Pancreas (tissue), 10 donors: ENCODE measurements at regions not wholly inside any gene's neighbourhood (a gene's known extent, or its start where the extent isn't known, plus 50 kb on each side); places are given as distances from the start of the nearest gene placed in this dataset.

Source experiments
- ATAC-seq, 4 donors: fragments of 200-7000 bp; cut with Tn5 transposase; one replicate each; pipeline versions ENCODE4 v1.8.0 to v1.9.1; 2020; ENCODE audit warnings: mild to moderate bottlenecking in 4 of 4, moderate library complexity in 4 of 4
- DNase-seq, 6 donors: peaks; one replicate each; pipeline ENCODE4 v3.0.0-alpha.2; 2020
- FAIRE-seq: peaks from 2 replicates; lab custom pipeline; 2012; peaks lifted over from hg19 to GRCh38; lab: Jason Lieb, UNC
- H3K27ac ChIP-seq, 4 donors: fragments of 200-600 bp; sonication (generic); 1 replicate in 3 of 4; 2 replicates in 1 of 4; pipeline versions ENCODE4 v1.5.0 to v1.8.0; 2020
- H3K27me3 ChIP-seq, 4 donors: fragments of 200-600 bp; one replicate each; pipeline ENCODE4 v1.8.0; 2021
- H3K36me3 ChIP-seq, 3 donors: fragments of 200-600 bp; sonication (generic) in 1 of 3; one replicate each; pipeline versions ENCODE4 v1.5.0 to v1.8.0; 2020 to 2021
- H3K4me1 ChIP-seq, 3 donors: fragments of 200-600 bp; one replicate each; pipeline ENCODE4 v1.8.0; 2021
- H3K4me3 ChIP-seq, 4 donors: fragments of 200-600 bp; sonication (generic) in 2 of 4; one replicate each; pipeline versions ENCODE4 v1.5.0 to v1.8.0; 2020 to 2021
- H3K9me3 ChIP-seq, 4 donors: fragments of 200-600 bp; one replicate each; pipeline ENCODE4 v1.8.0; 2021
- CTCF ChIP-seq, 4 donors: fragments of 200-600 bp; sonication (generic) in 3 of 4; IDR thresholded peaks; one replicate each; pipeline versions ENCODE4 v1.5.0 to v1.8.0; 2021; ENCODE audit warnings: antibody characterized with exemption in 4 of 4
- WGBS, 2 donors: extraction: QIAGEN DNeasy Blood & Tissue Kit; methylation state at CpG; one replicate each; pipeline ENCODE4 v1.1.7; 2013; 5-methylcytosine and 5-hydroxymethylcytosine counted together
- intact Hi-C, 3 donors: fragments of 100-400 bp; cut with DNase I; formaldehyde crosslinking; loops; one replicate each; pipeline versions ENCODE4 v1.11.1 to v1.14.2; 2022
- donor health status: healthy with polysubstance abuse.
- donor health status: DM: no; HTN: no; CAD: no; lungs with moderate emphysema.
- donor health status: DM: no; HTN: no; CAD: no.
- donor health status: control.
- donor health status: control.
- donor health status: Bipolar disorder and iron deficiency.
- donor health status: DM: yes; HTN: yes; CAD: no.
- donor health status: DM: no; HTN: no; CAD: no.
- donor health status: DM: no; HTN: no; CAD: no.
- donor health status: DM: yes; HTN: yes; CAD: no.

DNA sequence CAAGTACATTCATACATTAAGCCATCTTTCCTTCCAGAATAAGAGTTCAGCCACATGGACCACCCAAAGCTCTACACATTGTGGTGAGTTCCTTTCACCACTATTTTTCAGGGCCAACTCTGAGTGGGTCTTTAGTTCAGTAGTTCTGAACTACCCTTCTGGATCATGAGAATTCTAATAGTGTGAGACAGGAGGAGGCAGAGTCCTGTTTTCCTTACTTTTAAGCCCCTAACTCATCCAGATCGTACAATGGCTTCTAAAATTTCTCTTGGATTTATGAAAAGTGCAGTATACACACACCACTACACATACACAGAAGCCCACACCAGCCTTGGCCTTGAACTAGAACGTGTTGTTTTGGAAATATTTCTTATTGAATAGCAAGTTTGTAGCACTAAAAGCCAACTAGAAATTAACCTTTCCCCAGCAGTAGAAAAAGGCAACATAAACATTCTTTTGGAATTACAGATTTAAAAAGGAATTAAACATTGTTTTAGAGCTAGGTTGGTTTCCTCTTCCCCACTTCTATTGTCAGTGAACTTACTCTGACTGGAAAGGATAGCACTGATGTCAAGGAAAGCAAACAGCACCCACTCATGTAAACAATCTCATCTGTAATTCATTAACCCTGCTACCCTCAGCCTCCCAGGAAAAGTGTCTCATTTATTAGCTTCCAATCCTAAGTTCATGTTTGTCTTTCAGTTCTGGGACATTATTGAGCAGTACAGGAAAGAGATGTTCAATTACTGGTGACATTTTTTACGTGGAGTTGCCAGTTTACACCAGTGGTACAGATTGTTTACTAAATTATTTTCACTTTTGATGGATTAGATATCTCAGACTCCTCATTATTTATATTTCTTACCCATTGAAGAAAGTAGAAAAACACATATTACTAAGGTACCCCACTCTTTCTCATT, 95.7 kb upstream of the AGTR1 start:
- Histone ChIP-seq H3K4me3 (no peak overlapping the region), H3K36me3 (no peaks in the 10 kb centered on the region), H3K27me3 (no peaks in the 10 kb centered on the region), H3K4me1 (peaks cover 3 to 41% (median 33%) of the 10 kb centered on the region in 3 donors), H3K27ac (peak overlapping the region in 3 of 4 donors; percentile 4 to 75 (median 74)), H3K9me3 (no peaks in the 10 kb centered on the region)
- ATAC-seq (peak; percentile 65 to 89 (median 82)), FAIRE-seq (peak; percentile 70), DNase-seq (no peak)
- 26 to 38% methylated on average over 3 of the region's 3 CpGs for WGBS, 2 donors
- no peak for TF ChIP-seq CTCF (IDR thresholded peaks at IDR 0.05)
- intact Hi-C loops: no loop called here

GRCh38 chr3:148604270-148605085, 93.2 kb upstream of the AGTR1 start:
- TF ChIP-seq CTCF (IDR thresholded peaks at IDR 0.05): no peak
- no peak overlapping the region for H3K4me3 ChIP-seq
- DNase-seq: no peak
- H3K27ac ChIP-seq: no peak overlapping the region
- H3K4me1 ChIP-seq: peaks cover 3 to 41% (median 33%) of the 10 kb centered on the region in 3 donors
- no peaks in the 10 kb centered on the region for H3K9me3 ChIP-seq
- 76 to 79% methylated on average over 9 of the region's 9 CpGs for WGBS, 2 donors
- intact Hi-C loops: no loop called here
- no peak for FAIRE-seq
- H3K36me3 ChIP-seq: no peaks in the 10 kb centered on the region
- H3K27me3 ChIP-seq: no peaks in the 10 kb centered on the region
- no peak for ATAC-seq

DNA sequence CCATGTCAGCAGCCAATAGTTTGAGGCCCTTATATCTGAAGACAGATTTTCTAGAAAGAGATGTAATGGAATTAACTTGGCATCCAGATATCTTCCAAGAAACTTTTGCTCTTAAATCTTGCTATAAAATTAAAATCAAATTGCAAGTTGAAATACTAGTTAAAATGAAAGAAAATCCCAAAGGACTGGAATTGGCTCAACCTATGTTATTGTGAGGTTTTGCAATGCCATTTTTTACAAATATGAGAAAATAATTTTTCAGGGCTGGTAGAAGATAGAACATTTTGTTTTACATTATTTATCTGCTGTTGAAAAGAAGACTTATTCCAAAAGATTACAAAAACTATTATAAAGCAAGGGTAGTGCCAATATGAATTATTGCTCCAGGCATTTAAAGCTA, 92.2 kb upstream of the AGTR1 start:
- no peaks in the 10 kb centered on the region for H3K9me3 ChIP-seq
- TF ChIP-seq CTCF (IDR thresholded peaks at IDR 0.05): no peak
- no peak overlapping the region for H3K4me3 ChIP-seq
- FAIRE-seq: no peak
- intact Hi-C loops: no loop called here
- ATAC-seq: no peak
- peaks cover 3 to 41% (median 28%) of the 10 kb centered on the region in 3 donors for H3K4me1 ChIP-seq
- no peak overlapping the region for H3K27ac ChIP-seq
- no peak for DNase-seq
- H3K36me3 ChIP-seq: no peaks in the 10 kb centered on the region
- H3K27me3 ChIP-seq: no peaks in the 10 kb centered on the region

DNA sequence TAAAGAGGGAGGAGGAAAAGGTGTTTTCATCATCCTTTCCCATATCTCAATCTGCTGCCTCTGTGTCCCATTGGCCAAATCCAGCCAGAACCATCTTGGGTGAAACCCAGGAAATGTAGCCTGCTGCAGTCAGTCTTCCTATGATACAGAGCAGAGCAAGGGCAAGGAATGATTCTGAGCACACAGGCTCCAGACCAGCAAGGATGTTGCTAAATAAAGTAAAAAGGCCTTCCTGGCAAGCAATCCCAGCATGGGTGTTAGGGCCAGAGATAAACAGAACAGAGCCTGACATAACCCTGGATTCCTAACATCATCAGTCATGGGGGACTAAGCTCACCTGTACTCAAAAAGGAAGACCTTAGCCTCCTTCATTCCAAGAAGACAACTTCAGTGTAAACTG, 90.7 kb upstream of the AGTR1 start:
- ATAC-seq: no peak
- H3K27ac ChIP-seq: no peak overlapping the region

More for the DNA sequence above, 90.7 kb upstream of the AGTR1 start:
- Histone ChIP-seq H3K36me3 (no peaks in the 10 kb centered on the region), H3K4me1 (peaks cover 3 to 26% (median 16%) of the 10 kb centered on the region in 3 donors), H3K4me3 (no peak overlapping the region), H3K9me3 (no peaks in the 10 kb centered on the region), H3K27me3 (no peaks in the 10 kb centered on the region)
- FAIRE-seq: no peak
- intact Hi-C loops: no loop called here
- DNase-seq: no peak
- no peak for TF ChIP-seq CTCF (IDR thresholded peaks at IDR 0.05)
